ENCODE measurements at regions not wholly inside any gene's neighbourhood (a gene's known extent, or its start where the extent isn't known, plus 50 kb on each side); places are given as distances from the start of the nearest gene placed in this dataset.

GRCh38 chr22:19603767-19604166 is 79.6 kb upstream of the CLDN5 start:
- H3K9me3 ChIP-seq, result no peaks in the 10 kb centered on the region
- DNase-seq, result no peak
- WGBS, 5 donors, result 95 to 100% (median 97%) methylated on average over 3 of the region's 3 CpGs
- intact Hi-C loops (cut with DNase I; ENCODE audit: low total_unique reads), result no loop called here
- H3K4me1 ChIP-seq, result peaks cover 0 to 36% (median 17%) of the 10 kb centered on the region in 6 donors
- H3K36me3 ChIP-seq, result no peaks in the 10 kb centered on the region
- H3K27ac ChIP-seq, result no peak overlapping the region
- TF ChIP-seq POLR2A (IDR thresholded peaks at IDR 0.05) (no peak), POLR2AphosphoS5 (IDR thresholded peaks at IDR 0.05) (no peak), CTCF (IDR thresholded peaks at IDR 0.05 in 8 of 11, conservative IDR thresholded peaks at IDR 0.05 in 3 of 11) (no peak)
- H3K27me3 ChIP-seq (replicated peaks in 1 of 7), result peaks cover 0 to 19% (median 0%) of the 10 kb centered on the region in 7 donors
- no peak overlapping the region for H3K4me3 ChIP-seq

- TF ChIP-seq CTCF (IDR thresholded peaks at IDR 0.05 in 8 of 11, conservative IDR thresholded peaks at IDR 0.05 in 3 of 11), result no peak
- no peak for TF ChIP-seq POLR2A (IDR thresholded peaks at IDR 0.05)
- TF ChIP-seq POLR2AphosphoS5 (IDR thresholded peaks at IDR 0.05), result no peak
- Histone ChIP-seq H3K27me3 (replicated peaks in 1 of 7) (peaks cover 0 to 20% (median 0%) of the 10 kb centered on the region in 7 donors), H3K9me3 (no peaks in the 10 kb centered on the region), H3K36me3 (no peaks in the 10 kb centered on the region), H3K27ac (no peak overlapping the region), H3K4me1 (peaks cover 0 to 34% (median 15%) of the 10 kb centered on the region in 6 donors), H3K4me3 (no peak overlapping the region)
- 60 to 77% (median 71%) methylated on average over 9 of the region's 9 CpGs for WGBS, 5 donors
- DNase-seq, result no peak
- intact Hi-C loops (cut with DNase I; ENCODE audit: low total_unique reads), result no loop called here
Measured at GRCh38 chr22:19604711-19605268, 80.6 kb upstream of the CLDN5 start.

- no peak for TF ChIP-seq POLR2AphosphoS5 (IDR thresholded peaks at IDR 0.05)
- Histone ChIP-seq H3K4me1 (peaks cover 0 to 40% (median 15%) of the 10 kb centered on the region in 6 donors), H3K9me3 (no peaks in the 10 kb centered on the region), H3K4me3 (no peak overlapping the region), H3K27ac (no peak overlapping the region), H3K36me3 (no peaks in the 10 kb centered on the region), H3K27me3 (replicated peaks in 1 of 7) (peaks cover 0 to 27% (median 0%) of the 10 kb centered on the region in 7 donors)
- intact Hi-C loops (cut with DNase I; ENCODE audit: low total_unique reads), result no loop called here
- DNase-seq, result no peak
- WGBS, 5 donors, result 55 to 71% (median 65%) methylated on average over 15 to 28 of the region's 28 CpGs
Measured at GRCh38 chr22:19605508-19606331, 81.5 kb upstream of the CLDN5 start.

- TF ChIP-seq CTCF (IDR thresholded peaks at IDR 0.05 in 8 of 11, conservative IDR thresholded peaks at IDR 0.05 in 3 of 11) (no peak), POLR2AphosphoS5 (IDR thresholded peaks at IDR 0.05) (no peak), POLR2A (IDR thresholded peaks at IDR 0.05) (no peak)
- intact Hi-C loops (cut with DNase I; ENCODE audit: low total_unique reads), result no loop called here
- H3K27me3 ChIP-seq (replicated peaks in 1 of 7), result peaks cover 0 to 29% (median 0%) of the 10 kb centered on the region in 7 donors
- no peak for DNase-seq
- H3K36me3 ChIP-seq, result no peaks in the 10 kb centered on the region
- 85 to 93% (median 88%) methylated on average over 16 of the region's 16 CpGs for WGBS, 5 donors
- H3K4me3 ChIP-seq, result no peak overlapping the region
- H3K27ac ChIP-seq, result peak overlapping the region in 2 of 8 donors; percentile 36 to 43
- no peaks in the 10 kb centered on the region for H3K9me3 ChIP-seq
- peaks cover 0 to 42% (median 15%) of the 10 kb centered on the region in 6 donors for H3K4me1 ChIP-seq
Measured at GRCh38 chr22:19606332-19607191, 82.4 kb upstream of the CLDN5 start.
